Ammon's horn (tissue), 1 donor: ENCODE measurements at regions not wholly inside any gene's neighbourhood (a gene's known extent, or its start where the extent isn't known, plus 50 kb on each side); places are given as distances from the start of the nearest gene placed in this dataset.

ENCODE experiments used
- DNase-seq: peaks from one replicate; pipeline ENCODE4 v3.0.0-alpha.2; 2016; ENCODE audit warnings: low spot score

GRCh38 chr5:23084815-23085214 lies 231.7 kb upstream of the CDH12 start:
- DNase-seq = no peak

DNA sequence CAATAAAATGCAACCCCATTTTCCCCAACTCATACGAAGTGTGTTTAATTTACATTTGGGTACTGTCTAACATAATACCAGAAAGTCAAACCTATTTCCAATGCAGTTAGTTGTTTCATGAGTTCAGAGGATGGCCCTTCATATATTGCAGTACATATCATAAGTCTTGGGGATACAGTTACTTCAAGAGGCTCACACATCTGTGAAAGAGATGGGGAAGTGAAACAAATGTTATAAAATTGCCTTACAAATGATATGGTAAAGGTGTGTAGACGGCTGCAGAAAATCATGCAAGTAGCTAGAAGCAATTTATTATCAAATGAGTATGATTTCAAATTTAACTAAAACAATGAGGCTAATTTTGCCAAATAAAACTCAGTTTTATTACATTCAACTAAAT lies 219.0 kb upstream of the CDH12 start:
- DNase-seq = no peak

- no peak for DNase-seq
These were observed 218.5 kb upstream of the CDH12 start for GRCh38 chr5:23071682-23072081.

- no peak for DNase-seq
These were observed 211.6 kb upstream of the CDH12 start for GRCh38 chr5:23064710-23065109.

GRCh38 chr5:23053846-23054245 lies 200.7 kb upstream of the CDH12 start:
- no peak for DNase-seq

- no peak for DNase-seq
These were observed 189.1 kb upstream of the CDH12 start for GRCh38 chr5:23042226-23042625.

DNA sequence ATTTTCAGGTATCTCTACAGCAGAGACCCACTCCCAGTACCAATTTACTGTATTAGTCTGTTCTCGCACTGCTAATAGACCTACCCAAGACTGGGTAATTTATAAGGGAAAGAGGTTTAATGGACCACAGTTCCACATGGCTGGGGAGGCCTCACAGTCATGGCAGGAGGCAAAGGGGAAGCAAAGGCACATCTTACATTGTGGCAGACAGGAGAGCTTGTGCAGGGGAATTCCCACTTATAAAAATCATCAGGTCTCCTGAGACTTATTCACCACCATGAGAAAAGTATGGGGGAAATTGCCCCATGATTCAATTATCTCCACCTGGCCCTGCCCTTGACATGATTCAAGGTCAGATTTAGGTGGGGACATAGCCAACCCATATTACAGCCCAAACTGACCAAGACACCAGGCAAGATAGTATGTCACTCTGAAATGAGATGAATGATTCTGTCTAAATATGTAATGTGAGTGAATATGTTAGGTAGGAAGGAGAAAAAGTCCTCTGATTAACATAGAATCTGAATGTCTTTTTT lies 182.5 kb upstream of the CDH12 start:
- DNase-seq = no peak

DNA sequence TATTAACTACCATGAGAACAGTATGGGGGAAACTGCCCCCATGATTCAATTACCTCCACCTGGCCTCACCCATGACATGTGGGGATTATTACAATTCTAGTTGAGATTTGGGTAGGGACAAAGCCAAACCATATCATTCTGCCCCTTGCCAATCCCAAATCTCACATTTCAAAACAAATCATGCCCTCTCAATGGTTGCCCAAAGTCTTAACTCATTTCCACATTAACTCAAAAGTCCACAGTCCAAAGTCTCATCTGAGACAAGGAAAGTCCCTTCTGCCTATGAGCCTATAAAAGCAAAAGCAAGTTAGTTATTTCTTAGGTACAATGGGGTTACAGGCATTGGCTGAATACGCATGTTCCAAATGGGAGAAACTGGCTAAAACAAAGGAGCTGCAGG lies 180.7 kb upstream of the CDH12 start:
- DNase-seq = no peak

DNA sequence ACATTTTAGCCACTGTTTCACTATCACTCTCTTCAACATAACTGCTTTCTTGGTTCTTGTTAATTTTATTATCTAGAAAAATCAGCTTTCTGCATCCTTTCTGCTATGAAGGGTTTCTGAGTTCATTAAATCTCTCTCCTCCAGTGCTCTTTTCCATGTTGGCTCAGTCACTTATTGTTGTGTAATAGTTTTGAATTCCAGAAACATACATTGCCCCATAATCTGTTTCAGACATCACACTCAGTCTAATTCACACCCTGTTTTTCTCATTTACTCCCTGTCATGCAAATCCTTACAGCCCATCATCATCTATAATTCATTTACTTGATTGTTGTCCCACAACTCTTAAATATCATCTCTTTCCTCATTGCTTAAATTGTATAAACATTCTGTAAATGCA lies 176.1 kb upstream of the CDH12 start:
- DNase-seq = no peak

DNA sequence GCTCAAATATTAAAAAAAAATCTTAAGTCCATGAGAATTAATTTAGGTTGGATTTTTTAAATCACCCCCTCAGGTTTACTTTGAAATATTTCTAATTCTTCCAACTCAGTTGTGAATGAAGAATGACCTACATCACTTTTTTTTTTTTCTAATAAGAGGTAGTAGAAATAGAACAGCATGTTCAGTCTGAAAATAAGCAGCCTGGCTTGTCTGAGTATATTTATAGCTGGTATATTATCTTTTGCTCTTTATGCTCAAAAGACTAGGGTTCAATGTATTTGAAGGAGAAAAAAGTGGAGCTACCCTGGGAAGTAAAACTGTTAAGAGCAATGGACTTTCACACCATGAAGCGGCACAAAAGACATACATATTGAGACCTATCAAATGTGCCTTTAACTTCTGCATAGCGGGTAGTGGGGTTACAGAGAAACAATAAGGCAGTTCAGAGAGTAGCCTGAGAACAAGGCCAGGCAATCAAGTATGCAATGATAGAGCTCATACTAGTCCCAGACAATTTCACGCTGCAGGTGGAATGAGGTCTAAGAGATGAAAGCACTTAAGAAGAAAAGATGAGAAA lies 175.4 kb upstream of the CDH12 start:
- no peak for DNase-seq

DNA sequence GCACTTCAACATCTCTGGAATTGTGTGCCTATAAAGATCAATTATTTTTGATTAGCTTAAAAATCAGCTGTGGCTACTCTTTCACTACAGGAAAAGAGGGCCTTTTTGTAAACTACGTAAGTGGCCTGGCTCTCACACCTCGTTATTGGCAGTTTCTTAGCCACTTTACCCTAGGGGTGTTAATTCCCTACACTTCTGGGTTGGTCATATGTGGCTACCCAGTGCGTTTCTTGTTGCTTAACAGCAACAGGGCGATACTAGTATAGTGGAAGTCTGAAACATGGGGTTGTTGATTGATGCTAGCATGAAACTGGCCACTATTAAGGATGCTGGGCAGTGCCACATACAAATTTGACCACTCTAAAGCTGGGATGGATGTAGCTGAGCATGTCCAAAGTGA lies 174.7 kb upstream of the CDH12 start:
- no peak for DNase-seq

- DNase-seq = no peak
These were observed 174.2 kb upstream of the CDH12 start for GRCh38 chr5:23027331-23027730.

DNA sequence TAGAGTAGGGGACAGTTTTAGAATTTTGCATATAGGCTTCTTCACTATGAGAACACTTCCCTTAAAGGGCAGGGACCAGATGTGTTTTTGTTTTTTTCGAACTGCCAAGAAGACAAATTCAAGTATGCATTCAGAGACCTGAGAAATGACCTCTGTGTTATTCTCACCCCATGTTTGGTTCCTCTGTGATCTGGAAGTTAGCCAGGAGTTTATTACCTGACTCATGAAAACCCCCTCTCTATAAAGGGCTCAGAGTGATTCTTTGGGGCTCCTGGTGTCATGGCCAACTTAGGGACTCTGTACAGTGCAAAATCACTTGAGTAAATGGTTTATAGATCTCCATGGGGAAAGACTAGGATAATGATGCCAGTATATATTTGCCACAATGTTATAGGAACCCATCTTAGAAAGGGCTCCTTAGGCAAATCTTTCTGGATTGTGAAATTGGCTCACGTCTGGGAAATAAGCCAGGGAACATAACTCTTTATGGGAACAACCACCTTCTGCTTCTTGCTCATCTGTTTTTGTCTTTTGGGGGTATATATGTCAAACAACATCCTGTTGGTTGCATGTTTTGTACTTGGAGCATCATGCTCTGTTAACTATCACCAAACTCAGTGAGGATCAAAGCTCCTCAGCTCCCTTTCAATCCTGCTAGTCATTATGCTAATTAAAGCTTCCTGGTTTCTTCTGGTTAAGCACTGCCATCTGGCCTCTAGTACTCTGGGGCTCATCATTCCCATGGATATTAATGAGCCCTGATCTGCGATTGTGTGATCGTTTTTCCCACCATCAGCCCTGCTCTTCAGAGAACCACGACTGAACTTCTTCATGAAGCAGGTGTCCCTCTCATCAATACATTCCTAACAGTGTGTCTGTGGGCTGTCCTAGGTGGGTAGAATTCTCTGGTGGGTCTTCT lies 173.4 kb upstream of the CDH12 start:
- DNase-seq = no peak

- DNase-seq = no peak
These were observed 172.6 kb upstream of the CDH12 start for GRCh38 chr5:23025629-23026233.

GRCh38 chr5:23024470-23024869 lies 171.3 kb upstream of the CDH12 start:
- no peak for DNase-seq

- DNase-seq = no peak
These were observed 161.7 kb upstream of the CDH12 start for GRCh38 chr5:23014825-23015224.

DNA sequence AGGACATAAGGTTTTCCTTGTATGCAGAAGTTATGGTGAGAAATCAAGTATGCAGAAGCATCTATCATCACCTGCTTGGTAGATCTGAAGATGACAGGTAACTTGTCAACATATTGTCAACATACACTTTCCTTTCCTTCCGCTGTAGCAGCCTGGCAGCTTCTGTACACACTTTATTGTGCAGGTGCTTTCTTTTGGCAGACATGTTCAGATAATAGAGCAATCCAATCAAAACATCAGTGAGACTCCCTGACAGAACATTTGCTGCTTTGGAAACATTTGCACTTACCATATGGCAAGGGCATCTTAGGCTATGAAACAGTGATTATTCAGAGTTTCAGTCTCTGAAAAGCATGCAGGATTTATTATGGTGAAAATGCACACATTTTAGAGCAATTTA lies 161.1 kb upstream of the CDH12 start:
- DNase-seq = peak; percentile 11

DNA sequence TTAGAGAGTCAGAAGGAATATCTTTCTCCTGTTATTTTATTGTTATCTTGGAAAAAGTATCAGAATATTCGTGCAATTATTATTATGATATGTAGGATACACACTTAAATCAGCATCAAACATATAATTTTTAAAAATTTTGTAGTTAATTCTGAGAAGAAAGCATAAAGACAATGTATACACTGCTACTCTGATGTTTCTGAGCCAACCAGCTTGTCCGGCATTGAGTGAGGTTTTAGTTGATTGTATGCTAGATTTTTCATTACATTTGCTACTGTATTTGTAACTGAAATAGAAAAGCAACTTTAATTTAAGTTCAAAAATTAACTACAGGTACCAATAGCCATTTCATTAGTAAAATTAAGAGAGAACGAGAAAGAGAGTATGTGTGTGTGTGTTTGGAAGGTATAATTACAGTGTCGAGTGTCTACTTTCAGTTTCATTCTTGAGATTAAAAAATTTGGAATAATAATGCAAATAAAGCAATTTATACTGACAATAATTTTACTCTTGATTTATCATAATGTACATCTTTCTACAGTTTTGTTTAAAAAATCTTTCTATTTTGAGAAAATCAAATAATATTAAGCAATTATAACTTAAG lies 160.4 kb upstream of the CDH12 start:
- DNase-seq = no peak

- DNase-seq = no peak
These were observed 159.7 kb upstream of the CDH12 start for GRCh38 chr5:23012842-23013241.

DNA sequence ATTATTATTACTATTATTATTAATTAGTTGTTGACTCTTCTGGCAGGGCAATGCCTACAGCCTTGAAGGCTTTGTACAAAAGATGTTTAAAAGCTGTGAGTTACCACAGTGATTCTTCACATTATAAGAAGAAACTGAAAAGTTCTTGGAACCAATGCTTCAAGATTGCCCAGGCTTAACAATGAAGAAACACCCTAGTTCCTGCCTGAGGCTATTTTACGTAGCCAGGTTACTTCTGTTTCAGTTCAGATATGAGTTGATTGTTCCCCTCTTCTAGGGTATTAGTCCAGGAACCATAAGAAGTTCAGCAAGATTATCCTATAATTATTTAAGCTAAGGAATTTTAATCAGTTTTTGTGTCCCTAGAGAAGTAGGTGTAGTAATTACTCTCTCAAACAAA lies 154.6 kb upstream of the CDH12 start:
- no peak for DNase-seq

- DNase-seq = no peak
These were observed 154.1 kb upstream of the CDH12 start for GRCh38 chr5:23007236-23007635.

GRCh38 chr5:23001120-23001519 lies 148.0 kb upstream of the CDH12 start:
- DNase-seq = no peak

GRCh38 chr5:22998774-22999173 lies 145.6 kb upstream of the CDH12 start:
- DNase-seq = no peak
